LHCN-M2 (cell line): ENCODE measurements at regions not wholly inside any gene's neighbourhood (a gene's known extent, or its start where the extent isn't known, plus 50 kb on each side); places are given as distances from the start of the nearest gene placed in this dataset.

Source experiments
- DNase-seq: peaks from one replicate; pipeline ENCODE4 v3.0.0-alpha.2; 2012; ENCODE audit warnings: low read depth

DNA sequence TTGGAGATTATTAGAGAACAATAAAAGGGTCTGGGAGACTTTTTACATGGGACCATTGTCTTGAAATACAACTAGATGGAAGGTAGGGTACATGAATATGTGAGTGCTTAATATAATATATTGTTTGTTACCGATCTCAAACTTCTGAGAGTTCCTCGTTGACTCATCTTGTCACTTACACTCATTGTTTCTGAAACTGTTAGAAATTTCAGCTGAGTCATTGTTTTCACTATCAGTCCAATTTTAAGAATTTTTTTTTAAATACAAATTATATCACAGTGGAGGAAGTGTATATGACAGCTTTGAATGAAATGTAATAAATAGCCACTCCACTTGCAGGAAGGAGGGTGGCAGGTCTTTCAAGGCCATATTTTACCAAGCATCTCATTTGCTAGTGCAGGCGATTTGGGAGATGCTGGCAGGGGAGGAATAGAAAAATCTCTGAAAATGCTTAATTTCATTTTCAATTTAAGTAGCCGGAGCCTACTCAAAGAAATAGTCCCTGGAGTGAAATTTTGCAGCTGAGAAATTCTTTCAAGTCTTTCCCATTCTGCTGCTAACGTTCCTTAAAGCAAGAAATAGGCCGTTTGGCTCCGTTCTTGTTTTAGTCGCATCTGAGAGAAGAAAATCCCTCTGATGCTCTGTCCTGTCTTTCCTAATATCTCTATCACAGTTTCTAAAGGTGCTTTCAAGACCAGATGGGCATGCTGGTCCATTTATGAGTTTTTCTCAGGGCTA lies 1404.2 kb upstream of the CELF2 start:
- peak; percentile 61 for DNase-seq

DNA sequence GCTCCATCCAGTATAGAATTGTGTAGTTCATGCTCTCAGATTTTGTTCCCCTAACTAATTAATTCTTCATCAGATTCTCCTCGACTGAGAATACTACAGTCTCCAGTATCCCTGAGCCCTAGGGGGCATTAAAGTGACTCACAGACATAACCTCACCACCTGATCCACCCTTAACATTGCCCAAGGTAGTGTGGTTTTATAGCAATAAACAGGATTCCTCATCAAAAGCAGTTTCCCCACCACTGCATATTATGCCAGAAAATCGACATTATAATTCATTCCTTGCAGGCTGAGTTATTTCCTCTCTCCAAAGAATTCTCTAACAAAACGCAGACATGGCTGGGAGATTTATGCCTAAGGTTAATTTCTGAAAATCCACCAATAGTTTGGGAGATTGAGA lies 1402.5 kb upstream of the CELF2 start:
- DNase-seq: peak; percentile 30

GRCh38 chr10:9621216-9621615 lies 1396.5 kb upstream of the CELF2 start:
- DNase-seq: no peak

- DNase-seq: no peak
These were observed 1392.4 kb upstream of the CELF2 start for GRCh38 chr10:9625304-9625703.

DNA sequence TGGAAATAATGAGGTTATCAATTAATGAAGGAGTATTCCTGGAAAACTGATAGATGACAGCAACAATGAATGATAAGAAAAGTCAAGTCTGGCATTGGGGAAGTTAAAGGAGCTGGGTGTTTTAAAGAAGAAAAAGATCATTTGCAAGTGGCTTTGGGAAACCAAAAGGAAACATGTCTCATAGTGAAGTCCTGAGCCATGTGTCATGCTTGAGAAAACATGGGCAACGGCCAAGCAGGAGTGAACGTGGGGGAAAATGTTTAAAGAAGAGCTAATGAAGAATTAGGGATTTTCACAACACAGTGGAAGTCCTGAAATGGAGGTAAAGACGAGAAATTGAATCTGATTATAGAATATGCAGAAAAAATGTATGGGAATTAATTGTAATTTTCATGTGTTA lies 1383.2 kb upstream of the CELF2 start:
- DNase-seq: peak; percentile 74

DNA sequence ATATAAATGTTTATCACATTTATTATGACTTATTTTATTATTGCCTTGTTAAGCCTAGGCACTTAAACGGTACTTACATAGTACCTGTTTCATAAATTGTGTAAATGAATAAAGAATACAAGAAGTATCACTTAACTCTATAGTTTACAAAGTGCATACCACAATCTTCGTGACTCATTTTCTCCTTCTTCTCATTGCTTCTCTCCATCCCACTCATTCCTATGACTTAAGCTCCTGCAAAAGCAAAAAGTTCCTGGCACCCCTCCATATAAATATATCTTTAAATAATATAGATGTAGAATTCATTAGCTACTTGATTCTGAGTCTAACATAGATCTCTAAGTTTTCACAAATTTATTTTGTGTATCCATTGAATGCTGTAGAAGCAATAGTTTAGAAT lies 1382.0 kb upstream of the CELF2 start:
- peak; percentile 21 for DNase-seq

GRCh38 chr10:9636216-9636615 lies 1381.5 kb upstream of the CELF2 start:
- no peak for DNase-seq

DNA sequence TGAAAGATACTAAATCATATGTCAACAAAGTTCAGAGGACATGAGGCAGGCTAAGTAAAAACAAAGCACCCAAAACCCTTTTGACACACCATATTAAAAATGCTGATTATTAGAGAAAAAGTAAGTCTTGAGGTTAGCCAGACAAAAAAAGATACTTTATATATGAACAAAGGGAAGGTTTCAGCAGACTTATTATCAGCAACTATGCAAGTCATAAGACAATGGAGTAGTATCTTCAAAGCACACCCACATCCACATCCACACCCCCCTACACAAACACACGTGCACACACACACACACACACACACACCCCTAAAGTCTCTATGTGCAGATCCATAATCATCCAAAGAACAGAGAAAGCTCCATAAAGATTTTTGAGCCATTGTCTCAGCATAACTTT lies 1373.9 kb upstream of the CELF2 start:
- no peak for DNase-seq

GRCh38 chr10:9645404-9645803 lies 1372.3 kb upstream of the CELF2 start:
- DNase-seq: no peak

- no peak for DNase-seq
These were observed 1371.6 kb upstream of the CELF2 start for GRCh38 chr10:9645928-9646600.

- no peak for DNase-seq
These were observed 1363.4 kb upstream of the CELF2 start for GRCh38 chr10:9654261-9654660.

GRCh38 chr10:9656386-9656785 lies 1361.3 kb upstream of the CELF2 start:
- DNase-seq: no peak

- DNase-seq: no peak
These were observed 1360.7 kb upstream of the CELF2 start for GRCh38 chr10:9656996-9657395.

DNA sequence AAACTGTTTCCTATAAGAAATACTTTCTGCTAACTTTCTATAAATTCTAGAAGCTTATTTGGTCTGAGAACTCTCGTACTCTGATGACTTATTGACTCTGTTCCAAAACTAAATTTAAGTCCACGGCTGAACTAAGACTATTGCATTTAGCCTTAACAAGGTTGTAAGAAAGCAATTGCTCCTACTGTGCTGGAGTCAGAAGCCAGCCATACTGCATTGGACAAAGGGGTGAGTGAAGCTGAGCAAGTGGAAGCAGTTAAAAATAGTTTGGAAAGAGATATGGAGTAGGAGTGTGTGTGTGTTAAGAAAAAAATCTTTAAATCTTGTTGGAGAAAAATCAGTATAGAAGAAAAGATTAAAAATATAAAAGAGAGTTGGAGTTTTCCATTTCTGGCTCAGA lies 1360.1 kb upstream of the CELF2 start:
- DNase-seq: no peak

DNA sequence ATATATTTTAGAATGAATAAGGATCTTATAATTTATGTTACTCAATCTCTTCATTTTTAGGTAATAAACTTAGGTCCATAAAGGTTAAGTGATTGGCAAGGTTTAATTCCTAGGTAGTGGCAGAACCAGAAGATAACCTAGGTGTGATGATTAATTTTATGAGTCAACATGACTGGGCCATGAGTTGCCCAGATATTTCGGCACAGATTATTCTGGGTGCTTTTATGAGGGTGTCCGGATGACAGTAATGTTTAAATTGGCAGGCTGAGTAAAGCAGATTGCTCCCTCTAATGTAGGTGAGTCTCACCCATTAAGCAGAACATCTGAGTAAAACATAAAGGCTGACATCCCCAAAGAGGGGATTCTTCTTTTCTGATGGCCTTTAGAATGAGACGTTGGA lies 1349.3 kb upstream of the CELF2 start:
- DNase-seq: no peak

- no peak for DNase-seq
These were observed 1346.8 kb upstream of the CELF2 start for GRCh38 chr10:9670911-9671310.

- no peak for DNase-seq
These were observed 1336.0 kb upstream of the CELF2 start for GRCh38 chr10:9681655-9682054.

DNA sequence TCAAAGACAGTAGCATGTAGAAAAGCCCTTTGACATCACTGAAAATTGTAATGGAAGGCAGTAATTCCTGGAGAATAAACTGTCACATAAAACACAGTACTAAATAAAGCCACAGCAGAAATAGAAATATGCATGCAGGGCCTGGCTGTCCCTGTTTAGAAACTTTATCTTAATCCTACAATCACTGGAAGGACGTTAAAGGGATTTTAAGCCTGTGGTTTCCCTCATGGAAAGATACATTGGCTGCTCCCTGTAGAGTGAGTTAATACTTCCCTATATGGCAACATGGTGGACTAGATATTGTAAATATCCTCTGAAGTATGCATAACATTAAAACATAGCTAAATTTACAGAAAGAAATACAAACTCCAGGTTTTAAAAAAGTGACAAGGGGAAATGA lies 1334.9 kb upstream of the CELF2 start:
- DNase-seq: no peak

DNA sequence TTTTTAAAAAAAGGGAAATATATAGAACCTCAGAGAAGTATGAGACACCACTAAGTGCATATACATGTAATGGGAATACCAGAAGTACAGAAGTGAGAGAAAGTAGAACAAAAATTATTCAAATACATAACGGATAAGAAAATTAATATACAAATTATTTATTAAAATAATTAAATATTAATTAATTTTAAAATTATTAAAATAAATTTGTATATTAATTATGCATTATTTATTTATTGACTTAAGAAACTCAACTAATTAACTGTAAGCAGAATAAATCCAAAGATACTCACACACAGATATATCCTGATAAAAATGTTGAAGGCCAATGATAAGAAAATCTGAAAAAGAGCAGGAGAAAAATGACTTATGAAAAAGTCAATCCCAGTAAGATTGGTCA lies 1333.5 kb upstream of the CELF2 start:
- DNase-seq: no peak

GRCh38 chr10:9685596-9685995 lies 1332.1 kb upstream of the CELF2 start:
- no peak for DNase-seq

DNA sequence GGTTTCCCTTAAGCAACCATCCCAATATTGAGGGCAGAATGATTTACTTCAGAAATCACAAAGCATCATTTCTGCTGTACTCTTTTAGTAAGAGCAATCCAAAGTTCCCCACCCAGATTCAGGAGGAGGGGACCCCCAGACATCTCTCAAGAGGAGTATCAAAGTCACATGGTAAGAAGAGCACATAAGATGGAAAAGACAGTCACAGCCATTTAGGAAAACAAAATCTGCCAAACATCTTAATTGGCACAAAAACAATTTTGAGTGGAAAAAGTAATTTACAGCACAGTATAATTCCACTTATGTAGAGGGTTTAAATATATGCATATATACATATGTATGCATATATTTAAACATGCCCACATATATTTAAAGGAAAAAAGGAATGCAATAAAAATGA lies 1329.0 kb upstream of the CELF2 start:
- DNase-seq: no peak

DNA sequence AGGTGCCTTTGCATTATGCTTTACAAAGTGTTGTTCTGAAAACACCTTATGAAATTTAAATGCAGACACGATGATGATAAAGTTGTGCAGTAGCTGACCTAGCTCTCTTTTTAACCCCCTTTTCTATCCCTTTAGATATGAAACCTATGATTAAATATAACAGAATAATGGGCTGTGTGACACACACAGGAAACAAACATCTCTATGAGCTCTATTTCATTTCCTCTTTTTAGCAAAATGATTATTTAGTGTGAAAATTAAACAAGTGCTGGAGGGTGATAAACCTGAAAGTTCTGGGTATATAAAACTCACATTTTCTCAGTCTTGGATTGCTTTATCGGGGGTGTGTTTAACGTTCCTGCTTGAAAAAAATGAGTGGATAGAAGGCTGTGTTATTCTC lies 1310.5 kb upstream of the CELF2 start:
- no peak for DNase-seq

DNA sequence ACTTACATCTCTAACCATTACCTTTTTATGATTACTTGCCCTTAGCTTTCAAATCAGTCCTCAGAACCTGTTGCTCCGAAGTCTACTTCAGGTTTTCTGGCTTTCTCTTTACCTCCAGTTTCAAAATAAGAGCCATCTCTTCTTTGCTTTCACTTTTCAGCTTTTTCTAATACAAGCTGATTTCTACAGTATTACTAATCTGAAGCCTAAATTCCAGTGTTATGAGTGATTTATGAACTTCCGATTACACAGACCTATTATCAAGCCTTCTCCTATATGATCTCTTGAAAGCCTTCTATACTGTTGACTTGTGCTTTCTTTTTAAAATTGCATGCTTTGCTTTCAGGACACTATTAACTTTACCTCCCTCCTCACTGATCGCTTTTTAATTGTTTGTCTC lies 1307.8 kb upstream of the CELF2 start:
- DNase-seq: peak; percentile 19

GRCh38 chr10:9712393-9712792 lies 1305.3 kb upstream of the CELF2 start:
- no peak for DNase-seq
